GM10248 (cell line): ENCODE measurements at regions not wholly inside any gene's neighbourhood (a gene's known extent, or its start where the extent isn't known, plus 50 kb on each side); places are given as distances from the start of the nearest gene placed in this dataset.
"Not testable (repeated sequence)": the region's sequence is repeated elsewhere in the genome, so short reads cannot be mapped to it uniquely, and the experiment has no call there.

Experiments used
- CTCF ChIA-PET: fragments of 300-600 bp; sonication (Branson Sonifier 250); formaldehyde crosslinking; extraction: SDS; loops from one replicate; lab custom pipeline; 2021; ENCODE audit warnings: antibody characterized with exemption; lab: Yijun Ruan, JAX
- POLR2A ChIA-PET: fragments of 350-650 bp; sonication (Branson Sonifier 250); formaldehyde crosslinking; extraction: SDS; loops from one replicate; lab custom pipeline; 2020; ENCODE audit warnings: antibody characterized with exemption; lab: Yijun Ruan, JAX
- DNase-seq: peaks from one replicate; pipeline ENCODE4 v3.0.0; 2012; ENCODE audit errors: extremely low spot score
- CTCF ChIP-seq: IDR thresholded peaks from 2 replicates; pipeline ENCODE4 v1.5.1; 2012; ENCODE audit warnings: mild to moderate bottlenecking, low read depth; ENCODE audit errors: extremely low read depth, missing control alignments, control extremely low read depth

GRCh38 chr20:53785320-53785719 is 191.7 kb upstream of the ZNF217 start:
- no peak for DNase-seq
- TF ChIP-seq CTCF: no peak
- ChIA-PET CTCF (interaction anchor here (1.1 kb wide), 1 partner anchor 150 kb away, joined by 3 read pairs; no protein-coding TSS in a partner anchor), POLR2A (no interaction called here)

- no peak for DNase-seq
- CTCF ChIA-PET: no interaction called here
- TF ChIP-seq CTCF: no peak
- POLR2A ChIA-PET: no interaction called here
Measured at GRCh38 chr20:53783768-53784167, 190.1 kb upstream of the ZNF217 start.

GRCh38 chr20:53782612-53783246 is 189.1 kb upstream of the ZNF217 start:
- ChIA-PET CTCF (interaction anchor here (0.7 kb wide), 1 partner anchor 11 kb away, joined by 3 read pairs; no protein-coding TSS in a partner anchor), POLR2A (no interaction called here)
- no peak for TF ChIP-seq CTCF
- DNase-seq: no peak

- TF ChIP-seq CTCF: no peak
- POLR2A ChIA-PET: no interaction called here
- CTCF ChIA-PET: interaction anchor here (1.7 to 1.8 kb wide), 2 partner anchors 12 to 121 kb away, joined by 3 to 4 read pairs; no protein-coding TSS in a partner anchor
- no peak for DNase-seq
Measured at GRCh38 chr20:53779822-53780221, 186.2 kb upstream of the ZNF217 start.

GRCh38 chr20:53778736-53779135 is 185.1 kb upstream of the ZNF217 start:
- no peak for TF ChIP-seq CTCF
- CTCF ChIA-PET: interaction anchor here (1.8 kb wide), 1 partner anchor 14 kb away, joined by 4 read pairs; no protein-coding TSS in a partner anchor
- no peak for DNase-seq
- POLR2A ChIA-PET: no interaction called here

GRCh38 chr20:53778041-53778516 is 184.4 kb upstream of the ZNF217 start:
- no peak for TF ChIP-seq CTCF

GRCh38 chr20:53777402-53777801 is 183.8 kb upstream of the ZNF217 start:
- POLR2A ChIA-PET, DNase-seq: not testable (repeated sequence)
- CTCF ChIA-PET: interaction anchor here (1.2 to 1.9 kb wide), 3 partner anchors 9 to 47 kb away, joined by 3 to 5 read pairs (median 3); no protein-coding TSS in a partner anchor

More at GRCh38 chr20:53778041-53778516, 184.4 kb upstream of the ZNF217 start:
- CTCF ChIA-PET: interaction anchor here (0.6 to 1.9 kb wide), 4 partner anchors 8 to 154 kb away, joined by 3 to 5 read pairs (median 3); no protein-coding TSS in a partner anchor
- no peak for DNase-seq
- POLR2A ChIA-PET: no interaction called here
